DLD1 (cell line): ENCODE measurements at regions not wholly inside any gene's neighbourhood (a gene's known extent, or its start where the extent isn't known, plus 50 kb on each side); places are given as distances from the start of the nearest gene placed in this dataset.

Source experiments
- in situ Hi-C: cut with HindIII; loops from 2 replicates; pipeline ENCODE4 v1.10.0; 2017; ENCODE audit warnings: low sequenced_read_pairs

- in situ Hi-C loops = no loop called here
Measured at GRCh38 chr2:21386666-21387065, 262.9 kb downstream of the TDRD15 start.

GRCh38 chr2:21392649-21393048 lies 268.9 kb downstream of the TDRD15 start:
- in situ Hi-C loops = no loop called here

GRCh38 chr2:21393173-21393572 lies 269.4 kb downstream of the TDRD15 start:
- in situ Hi-C loops = no loop called here

GRCh38 chr2:21395366-21395765 lies 271.6 kb downstream of the TDRD15 start:
- in situ Hi-C loops = no loop called here

- in situ Hi-C loops = no loop called here
Measured at GRCh38 chr2:21396252-21396651, 272.5 kb downstream of the TDRD15 start.

GRCh38 chr2:21401022-21401698 lies 277.4 kb downstream of the TDRD15 start:
- in situ Hi-C loops = no loop called here

- in situ Hi-C loops = no loop called here
Measured at GRCh38 chr2:21404137-21404536, 280.4 kb downstream of the TDRD15 start.

GRCh38 chr2:21404827-21405625 lies 281.3 kb downstream of the TDRD15 start:
- in situ Hi-C loops = no loop called here

GRCh38 chr2:21406386-21406785 lies 282.6 kb downstream of the TDRD15 start:
- in situ Hi-C loops = no loop called here

GRCh38 chr2:21406911-21407310 lies 283.1 kb downstream of the TDRD15 start:
- in situ Hi-C loops = no loop called here

- in situ Hi-C loops = no loop called here
Measured at GRCh38 chr2:21407851-21408250, 284.1 kb downstream of the TDRD15 start.

- in situ Hi-C loops = no loop called here
Measured at GRCh38 chr2:21411741-21412140, 288.0 kb downstream of the TDRD15 start.

GRCh38 chr2:21412944-21413443 lies 289.2 kb downstream of the TDRD15 start:
- in situ Hi-C loops = no loop called here

GRCh38 chr2:21415234-21415633 lies 291.5 kb downstream of the TDRD15 start:
- in situ Hi-C loops = no loop called here

- in situ Hi-C loops = no loop called here
Measured at GRCh38 chr2:21416226-21416625, 292.5 kb downstream of the TDRD15 start.

GRCh38 chr2:21418456-21418855 lies 294.7 kb downstream of the TDRD15 start:
- in situ Hi-C loops = no loop called here

GRCh38 chr2:21420553-21421335 lies 297.0 kb downstream of the TDRD15 start:
- in situ Hi-C loops = no loop called here

GRCh38 chr2:21422050-21422449 lies 298.3 kb downstream of the TDRD15 start:
- in situ Hi-C loops = no loop called here

GRCh38 chr2:21422724-21423522 lies 299.2 kb downstream of the TDRD15 start:
- in situ Hi-C loops = no loop called here

GRCh38 chr2:21423854-21424253 lies 300.1 kb downstream of the TDRD15 start:
- in situ Hi-C loops = no loop called here

GRCh38 chr2:21424375-21424774 lies 300.6 kb downstream of the TDRD15 start:
- in situ Hi-C loops = no loop called here
